B cell (primary cell): ENCODE measurements at regions not wholly inside any gene's neighbourhood (a gene's known extent, or its start where the extent isn't known, plus 50 kb on each side); places are given as distances from the start of the nearest gene placed in this dataset.

ENCODE experiments used
- ATAC-seq: fragments of 200-7000 bp; cut with Tn5 transposase; one replicate; pipeline ENCODE4 v1.10.0; 2021; ENCODE audit warnings: low read depth, mild to moderate bottlenecking, moderate number of reproducible peaks, moderate library complexity
- CTCF ChIA-PET: fragments of 350-600 bp; sonication (Branson Sonifier 250); formaldehyde crosslinking; loops from one replicate; lab custom pipeline; 2021; ENCODE audit warnings: antibody characterized with exemption, inconsistent platforms; lab: Charles Lee
- POLR2A ChIA-PET: fragments of 350-600 bp; sonication (Branson Sonifier 250); formaldehyde crosslinking; loops from one replicate; lab custom pipeline; 2021; ENCODE audit warnings: antibody characterized with exemption; lab: Charles Lee
- DNase-seq: peaks from one replicate; pipeline ENCODE4 v3.0.0; 2013
- H2AFZ ChIP-seq: 2 replicates; pipeline ENCODE4 v1.6.1; 2012; ENCODE audit warnings: mild to moderate bottlenecking, low read depth, low read length; ENCODE audit not compliant: insufficient read depth, poor library complexity, severe bottlenecking
- H3K27ac ChIP-seq, 2 donors: 1 replicate in 1 of 2; 2 replicates in 1 of 2; pipeline ENCODE4 v1.5.1; 2012 to 2013; ENCODE audit warnings: low read length in 2 of 2, mild to moderate bottlenecking in 2 of 2, moderate library complexity in 1 of 2
- H3K27me3 ChIP-seq, 4 experiments: fragments of 200-600 bp in 1 of 4; sonication (generic) in 1 of 4; replicated peaks in 1 of 4; 1 replicate in 2 of 4; 2 replicates in 2 of 4; pipeline versions ENCODE4 v1.6.1 to v1.7.0; 2013 to 2016; ENCODE audit warnings: low read length in 3 of 4, mild to moderate bottlenecking in 2 of 4, mixed read lengths in 1 of 4, moderate library complexity in 1 of 4; ENCODE audit not compliant: insufficient read depth in 4 of 4, control insufficient read depth in 3 of 4; ENCODE audit errors: control extremely low read depth in 1 of 4
- H3K36me3 ChIP-seq, 2 experiments: replicated peaks in 1 of 2; 1 replicate in 1 of 2; 2 replicates in 1 of 2; pipeline versions ENCODE4 v1.6.1 to v1.7.1; 2013; ENCODE audit warnings: low read length in 1 of 2; ENCODE audit not compliant: insufficient read depth in 2 of 2, control insufficient read depth in 1 of 2; ENCODE audit errors: control extremely low read depth in 1 of 2, extremely low read depth in 1 of 2
- H3K4me1 ChIP-seq, 2 donors: fragments of 200-600 bp in 1 of 2; sonication (generic) in 1 of 2; 1 replicate in 1 of 2; 2 replicates in 1 of 2; pipeline versions ENCODE4 v1.5.1 to v1.6.1; 2013 to 2017; ENCODE audit warnings: low read length in 2 of 2; ENCODE audit not compliant: control insufficient read depth in 2 of 2, insufficient read depth in 2 of 2
- H3K4me2 ChIP-seq: replicated peaks from 2 replicates; pipeline ENCODE3; 2012; ENCODE audit warnings: mild to moderate bottlenecking, low read depth, low read length; ENCODE audit not compliant: poor library complexity, severe bottlenecking
- H3K4me3 ChIP-seq, 5 experiments: fragments of 200-600 bp in 1 of 5; sonication (generic) in 1 of 5; 1 replicate in 3 of 5; 2 replicates in 2 of 5; pipeline versions ENCODE4 v1.5.1 to v1.7.0; 2011 to 2016; ENCODE audit warnings: low read length in 4 of 5, mild to moderate bottlenecking in 4 of 5, low read depth in 2 of 5, control low read depth in 1 of 5, moderate library complexity in 1 of 5; ENCODE audit not compliant: insufficient read depth in 1 of 5; ENCODE audit errors: control extremely low read depth in 1 of 5, extremely low read depth in 1 of 5
- H3K79me2 ChIP-seq: fragments of 200-600 bp; sonication (generic); one replicate; pipeline ENCODE4 v1.6.0; 2016; ENCODE audit warnings: low read length; ENCODE audit not compliant: control insufficient read depth, insufficient read depth
- H3K9ac ChIP-seq: fragments of 200-600 bp; sonication (generic); 2 replicates; pipeline ENCODE4 v1.6.1; 2017; ENCODE audit warnings: mild to moderate bottlenecking, low read length, moderate library complexity
- H3K9me3 ChIP-seq, 3 donors: one replicate each; pipeline versions ENCODE4 v1.6.1 to v1.7.1; 2013; ENCODE audit warnings: low read length in 2 of 3; ENCODE audit not compliant: control insufficient read depth in 2 of 3, insufficient read depth in 1 of 3; ENCODE audit errors: control extremely low read depth in 1 of 3
- H4K20me1 ChIP-seq: 2 replicates; pipeline ENCODE4 v1.6.0; 2012; ENCODE audit warnings: mild to moderate bottlenecking, low read length; ENCODE audit not compliant: insufficient read depth, control insufficient read depth, poor library complexity, severe bottlenecking
- H3K27ac Mint-ChIP-seq: one replicate; pipeline ENCODE4 v1.8.0; 2021; ENCODE audit warnings: mixed read lengths
- H3K27me3 Mint-ChIP-seq: one replicate; pipeline ENCODE4 v1.8.0; 2021; ENCODE audit warnings: mixed read lengths
- H3K4me1 Mint-ChIP-seq: one replicate; pipeline ENCODE4 v1.8.0; 2021; ENCODE audit warnings: mixed read lengths
- H3K4me3 Mint-ChIP-seq: one replicate; pipeline ENCODE4 v1.8.0; 2021; ENCODE audit warnings: mixed read lengths
- H3K9me3 Mint-ChIP-seq: one replicate; pipeline ENCODE4 v1.8.0; 2022; ENCODE audit warnings: mixed read lengths; ENCODE audit not compliant: insufficient read depth
- EZH2 ChIP-seq: IDR thresholded peaks from 2 replicates; pipeline ENCODE4 v1.6.1; 2012; ENCODE audit warnings: borderline replicate concordance, low read depth, mild to moderate bottlenecking, moderate library complexity, low read length; ENCODE audit not compliant: insufficient read depth, poor library complexity, severe bottlenecking
- WGBS: methylation state at CpG from one replicate; pipeline ENCODE4 v1.1.5; 2013; ENCODE audit warnings: missing lambda C conversion rate; ENCODE audit not compliant: insufficient coverage; 5-methylcytosine and 5-hydroxymethylcytosine counted together
- intact Hi-C: fragments of 100-400 bp; cut with micrococcal nuclease; formaldehyde crosslinking; loops from one replicate; pipeline ENCODE4 v1.10.0; 2022
- TF ChIP-seq, protein P1 (sequence below): fragments of 200-600 bp; IDR thresholded peaks from one replicate; pipeline ENCODE4 v1.8.0; 2022; ENCODE audit warnings: antibody characterized with exemption, mild to moderate bottlenecking

DNA sequence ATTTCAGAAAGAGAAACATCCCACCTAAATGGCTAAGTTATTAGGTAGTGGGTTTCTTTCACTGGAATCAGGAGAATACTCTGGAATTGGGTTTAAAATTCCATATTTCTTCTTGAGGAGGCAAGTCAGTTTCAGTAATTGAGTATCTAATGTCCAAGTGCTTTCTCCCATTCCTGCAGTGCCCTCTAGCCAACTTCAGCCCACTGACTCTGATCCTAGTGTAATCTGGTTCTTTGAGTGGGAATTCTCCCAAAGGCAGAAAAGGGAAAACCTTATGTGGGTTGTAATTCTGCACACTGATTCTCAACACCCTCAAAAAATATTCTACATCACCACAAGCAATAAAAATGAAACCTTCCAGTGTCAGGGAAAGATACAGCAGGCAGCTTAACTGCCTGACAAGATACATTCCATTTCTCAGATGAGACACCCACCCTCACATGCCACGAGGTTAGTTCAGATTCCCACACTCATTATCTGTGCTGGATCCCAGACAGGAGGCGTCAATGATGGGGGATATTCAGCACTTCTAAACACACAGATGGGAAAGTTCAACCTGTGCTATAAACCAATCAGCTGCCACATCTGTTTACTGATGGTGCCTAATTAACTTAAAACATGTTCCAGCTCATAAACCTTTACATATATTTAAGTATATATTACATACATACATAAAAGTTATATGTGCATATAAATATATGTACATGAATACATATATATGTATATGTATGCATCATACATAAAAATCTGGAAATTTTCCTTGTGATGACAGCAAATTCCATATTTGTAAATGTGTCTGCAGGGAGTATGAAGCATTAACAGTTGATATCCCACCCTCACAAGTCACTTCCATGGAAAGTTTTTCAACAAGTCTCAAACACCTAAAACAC lies 833.4 kb upstream of the AMELY start:
- no peaks in the 10 kb centered on the region for H3K4me1 Mint-ChIP-seq
- no CpG with 5 or more reads among the region's 2 CpGs for WGBS

DNA sequence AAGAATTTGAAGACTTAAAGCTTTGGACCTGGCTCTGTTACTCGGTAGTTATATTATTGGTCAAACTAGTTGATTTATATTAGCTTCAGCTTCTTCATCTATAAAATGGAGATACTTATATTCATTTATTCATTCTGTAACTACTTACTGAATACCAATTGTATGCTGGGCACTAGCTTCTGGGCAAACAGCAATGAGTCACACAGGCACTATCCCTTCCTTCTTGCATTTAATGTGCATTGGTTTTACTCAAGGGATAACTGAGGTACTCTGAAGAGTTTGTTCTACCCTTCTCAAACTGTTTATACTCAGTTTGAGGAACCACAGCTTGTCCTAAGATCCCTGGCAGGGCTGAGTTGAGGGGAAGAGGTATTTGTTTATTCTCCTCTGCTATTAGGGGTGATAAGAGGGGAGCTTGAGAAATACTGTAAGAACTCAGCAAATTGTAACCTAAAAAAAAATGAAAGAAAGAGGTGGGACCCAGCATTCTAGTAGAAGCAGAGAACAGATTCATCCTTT lies 825.4 kb upstream of the AMELY start:
- Histone ChIP-seq H3K4me1 (peaks cover 0 to 4% of the 10 kb centered on the region in 2 donors), H3K27me3 (no peaks in the 10 kb centered on the region), H3K4me3 (no peak overlapping the region), H3K27ac (no peak overlapping the region), H3K4me2 (no peak overlapping the region), H3K36me3 (no peaks in the 10 kb centered on the region), H3K9me3 (no peaks in the 10 kb centered on the region), H2AFZ (no peak overlapping the region), H3K79me2 (no peaks in the 10 kb centered on the region), H4K20me1 (no peaks in the 10 kb centered on the region), H3K9ac (no peak overlapping the region)
- CTCF ChIA-PET: no interaction called here
- Mint-ChIP-seq H3K27ac (no peak overlapping the region), H3K4me1 (peaks cover 4% of the 10 kb centered on the region), H3K27me3 (no peaks in the 10 kb centered on the region), H3K9me3 (no peaks in the 10 kb centered on the region), H3K4me3 (no peak overlapping the region)
- no CpG with 5 or more reads among the region's 1 CpG for WGBS
- POLR2A ChIA-PET: no interaction called here
- DNase-seq (no peak), ATAC-seq (no peak)
- TF ChIP-seq, protein P1, sequence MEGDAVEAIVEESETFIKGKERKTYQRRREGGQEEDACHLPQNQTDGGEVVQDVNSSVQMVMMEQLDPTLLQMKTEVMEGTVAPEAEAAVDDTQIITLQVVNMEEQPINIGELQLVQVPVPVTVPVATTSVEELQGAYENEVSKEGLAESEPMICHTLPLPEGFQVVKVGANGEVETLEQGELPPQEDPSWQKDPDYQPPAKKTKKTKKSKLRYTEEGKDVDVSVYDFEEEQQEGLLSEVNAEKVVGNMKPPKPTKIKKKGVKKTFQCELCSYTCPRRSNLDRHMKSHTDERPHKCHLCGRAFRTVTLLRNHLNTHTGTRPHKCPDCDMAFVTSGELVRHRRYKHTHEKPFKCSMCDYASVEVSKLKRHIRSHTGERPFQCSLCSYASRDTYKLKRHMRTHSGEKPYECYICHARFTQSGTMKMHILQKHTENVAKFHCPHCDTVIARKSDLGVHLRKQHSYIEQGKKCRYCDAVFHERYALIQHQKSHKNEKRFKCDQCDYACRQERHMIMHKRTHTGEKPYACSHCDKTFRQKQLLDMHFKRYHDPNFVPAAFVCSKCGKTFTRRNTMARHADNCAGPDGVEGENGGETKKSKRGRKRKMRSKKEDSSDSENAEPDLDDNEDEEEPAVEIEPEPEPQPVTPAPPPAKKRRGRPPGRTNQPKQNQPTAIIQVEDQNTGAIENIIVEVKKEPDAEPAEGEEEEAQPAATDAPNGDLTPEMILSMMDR: no peak
- no peak for TF ChIP-seq EZH2
- intact Hi-C loops: no loop called here

More for the DNA sequence above, 833.4 kb upstream of the AMELY start:
- no peak overlapping the region for H3K4me3 ChIP-seq
- no peaks in the 10 kb centered on the region for H3K9me3 ChIP-seq
- no peak for ATAC-seq
- no peak overlapping the region for H3K4me3 Mint-ChIP-seq
- no peaks in the 10 kb centered on the region for H3K27me3 ChIP-seq
- H3K79me2 ChIP-seq: no peaks in the 10 kb centered on the region
- DNase-seq: no peak
- CTCF ChIA-PET: interaction anchor here (1.0 kb wide), 1 partner anchor 399 kb away, joined by 3 read pairs; no protein-coding TSS in a partner anchor
- no peaks in the 10 kb centered on the region for H3K36me3 ChIP-seq
- no peaks in the 10 kb centered on the region for H4K20me1 ChIP-seq
- H3K9me3 Mint-ChIP-seq: no peaks in the 10 kb centered on the region
- H3K4me2 ChIP-seq: no peak overlapping the region
- TF ChIP-seq, protein P1: no peak
- no peak for TF ChIP-seq EZH2
- peaks cover 4% of the 10 kb centered on the region for H3K27me3 Mint-ChIP-seq
- H3K27ac Mint-ChIP-seq: no peak overlapping the region
- intact Hi-C loops: no loop called here
- H3K4me1 ChIP-seq: no peaks in the 10 kb centered on the region
- no peak overlapping the region for H3K27ac ChIP-seq
- no peak overlapping the region for H2AFZ ChIP-seq
- POLR2A ChIA-PET: no interaction called here
- no peak overlapping the region for H3K9ac ChIP-seq
